ENCODE measurements at regions not wholly inside any gene's neighbourhood (a gene's known extent, or its start where the extent isn't known, plus 50 kb on each side); places are given as distances from the start of the nearest gene placed in this dataset.

GRCh38 chr1:30571380-30571779 lies 152.0 kb downstream of the MATN1 start:
- TF ChIP-seq CTCF (IDR thresholded peaks at IDR 0.05 in 2 of 3, conservative IDR thresholded peaks at IDR 0.05 in 1 of 3; ENCODE audit: borderline replicate concordance in 1 of 3, insufficient read depth in 1 of 3, low read depth in 2 of 3, low read length in 2 of 3): no peak
- TF ChIP-seq POLR2AphosphoS5 (IDR thresholded peaks at IDR 0.05; ENCODE audit: low read depth, low read length): no peak
- no peak for TF ChIP-seq YY1 (IDR thresholded peaks at IDR 0.05; ENCODE audit: extremely low read depth, insufficient replicate concordance, low read depth, low read length)
- no peak for TF ChIP-seq EGR1 (IDR thresholded peaks at IDR 0.05; ENCODE audit: low read depth)

All from HCT116 (cell line).